ENCODE measurements at regions not wholly inside any gene's neighbourhood (a gene's known extent, or its start where the extent isn't known, plus 50 kb on each side); places are given as distances from the start of the nearest gene placed in this dataset.
A peak's percentile ranks its signal among the peaks of the same experiment; 100 is the strongest.
"Not testable (repeated sequence)": the region's sequence is repeated elsewhere in the genome, so short reads cannot be mapped to it uniquely, and the experiment has no call there.

GRCh38 chr9:111106202-111106601 is 67.9 kb upstream of the LPAR1 start:
- Mint-ChIP-seq H3K4me3 (no peak overlapping the region), H3K27me3 (no peaks in the 10 kb centered on the region), H3K36me3 (ENCODE audit: low read depth) (peaks cover 11% of the 10 kb centered on the region), H3K9me3 (no peaks in the 10 kb centered on the region), H3K27ac (no peak overlapping the region), H3K4me1 (ENCODE audit: low read depth) (peaks cover 26% of the 10 kb centered on the region)
- intact Hi-C loops (cut with micrococcal nuclease) = no loop called here

GRCh38 chr9:111102793-111103464 is 64.7 kb upstream of the LPAR1 start:
- Mint-ChIP-seq H3K9me3 (no peaks in the 10 kb centered on the region), H3K36me3 (ENCODE audit: low read depth) (peaks cover 11% of the 10 kb centered on the region), H3K4me3 (no peak overlapping the region), H3K27ac (no peak overlapping the region), H3K4me1 (ENCODE audit: low read depth) (peaks cover 9% of the 10 kb centered on the region), H3K27me3 (no peaks in the 10 kb centered on the region)
- intact Hi-C loops (cut with micrococcal nuclease) = no loop called here

GRCh38 chr9:111099199-111100008 is 61.1 kb upstream of the LPAR1 start:
- Mint-ChIP-seq H3K9me3 (no peaks in the 10 kb centered on the region), H3K36me3 (ENCODE audit: low read depth) (peaks cover 6% of the 10 kb centered on the region), H3K4me3 (no peak overlapping the region), H3K27me3 (no peaks in the 10 kb centered on the region), H3K27ac (peak overlapping the region; percentile 14), H3K4me1 (ENCODE audit: low read depth) (peaks cover 24% of the 10 kb centered on the region)
- intact Hi-C loops (cut with micrococcal nuclease) = no loop called here

- no peak overlapping the region for H3K4me3 Mint-ChIP-seq
- H3K27ac Mint-ChIP-seq = no peak overlapping the region
- intact Hi-C loops (cut with micrococcal nuclease) = no loop called here
- peaks cover 10% of the 10 kb centered on the region for H3K36me3 Mint-ChIP-seq (ENCODE audit: low read depth)
- peaks cover 5% of the 10 kb centered on the region for H3K9me3 Mint-ChIP-seq
- H3K27me3 Mint-ChIP-seq = no peaks in the 10 kb centered on the region
- peaks cover 37% of the 10 kb centered on the region for H3K4me1 Mint-ChIP-seq (ENCODE audit: low read depth)
Measured at GRCh38 chr9:111098093-111098492, 59.8 kb upstream of the LPAR1 start.

GRCh38 chr9:111096051-111096450 is 57.8 kb upstream of the LPAR1 start:
- H3K36me3 Mint-ChIP-seq (ENCODE audit: low read depth) = peaks cover 20% of the 10 kb centered on the region
- H3K27ac Mint-ChIP-seq = peak overlapping the region; percentile 80
- intact Hi-C loops (cut with micrococcal nuclease) = no loop called here
- no peak overlapping the region for H3K4me3 Mint-ChIP-seq
- H3K9me3 Mint-ChIP-seq = peaks cover 17% of the 10 kb centered on the region
- no peaks in the 10 kb centered on the region for H3K27me3 Mint-ChIP-seq
- peaks cover 45% of the 10 kb centered on the region for H3K4me1 Mint-ChIP-seq (ENCODE audit: low read depth)

- peaks cover 20% of the 10 kb centered on the region for H3K36me3 Mint-ChIP-seq (ENCODE audit: low read depth)
- H3K9me3 Mint-ChIP-seq = peaks cover 17% of the 10 kb centered on the region
- intact Hi-C loops (cut with micrococcal nuclease) = no loop called here
- H3K4me1 Mint-ChIP-seq (ENCODE audit: low read depth) = peaks cover 45% of the 10 kb centered on the region
- H3K4me3 Mint-ChIP-seq = no peak overlapping the region
- peak overlapping the region; percentile 80 for H3K27ac Mint-ChIP-seq
- H3K27me3 Mint-ChIP-seq = no peaks in the 10 kb centered on the region
Measured at GRCh38 chr9:111095441-111095840, 57.2 kb upstream of the LPAR1 start.

- H3K9me3 Mint-ChIP-seq = peaks cover 17% of the 10 kb centered on the region
- peak overlapping the region; percentile 80 for H3K27ac Mint-ChIP-seq
Measured at GRCh38 chr9:111094958-111095357, 56.7 kb upstream of the LPAR1 start.

GRCh38 chr9:111094433-111094924 is 56.2 kb upstream of the LPAR1 start:
- peak overlapping the region; percentile 80 for H3K27ac Mint-ChIP-seq
- peaks cover 20% of the 10 kb centered on the region for H3K36me3 Mint-ChIP-seq (ENCODE audit: low read depth)
- no peak overlapping the region for H3K4me3 Mint-ChIP-seq
- peaks cover 45% of the 10 kb centered on the region for H3K4me1 Mint-ChIP-seq (ENCODE audit: low read depth)
- intact Hi-C loops (cut with micrococcal nuclease) = no loop called here
- H3K9me3 Mint-ChIP-seq = peaks cover 17% of the 10 kb centered on the region
- H3K27me3 Mint-ChIP-seq = no peaks in the 10 kb centered on the region

More at GRCh38 chr9:111094958-111095357, 56.7 kb upstream of the LPAR1 start:
- Mint-ChIP-seq H3K4me1 (ENCODE audit: low read depth) (peaks cover 45% of the 10 kb centered on the region), H3K4me3 (no peak overlapping the region), H3K27me3 (no peaks in the 10 kb centered on the region), H3K36me3 (ENCODE audit: low read depth) (peaks cover 20% of the 10 kb centered on the region)
- intact Hi-C loops (cut with micrococcal nuclease) = no loop called here

GRCh38 chr9:111092167-111092566 is 53.9 kb upstream of the LPAR1 start:
- Mint-ChIP-seq H3K4me1 (ENCODE audit: low read depth) (peaks cover 42% of the 10 kb centered on the region), H3K9me3 (peaks cover 32% of the 10 kb centered on the region), H3K36me3 (ENCODE audit: low read depth) (peaks cover 38% of the 10 kb centered on the region)
- intact Hi-C loops (cut with micrococcal nuclease); H3K4me3 Mint-ChIP-seq; H3K27ac Mint-ChIP-seq; H3K27me3 Mint-ChIP-seq: not testable (repeated sequence)

All from dendritic cell treated with granulocyte-macrophage colony-stimulating factor and Interleukin-4, amounts not matched to agents 40 ng/mL and 50 ng/mL, for 4 days (primary cell).